ENCODE measurements at regions not wholly inside any gene's neighbourhood (a gene's known extent, or its start where the extent isn't known, plus 50 kb on each side); places are given as distances from the start of the nearest gene placed in this dataset.
"Not testable (repeated sequence)": the region's sequence is repeated elsewhere in the genome, so short reads cannot be mapped to it uniquely, and the experiment has no call there.

- H2BK120ac ChIP-seq (ENCODE audit: low read depth, low read length), result no peak overlapping the region
- H4K5ac ChIP-seq (ENCODE audit: low read length), result no peak overlapping the region
- no peak overlapping the region for H3K18ac ChIP-seq (ENCODE audit: low read length)
- no peak overlapping the region for H2BK5ac ChIP-seq (ENCODE audit: low read length)
- no peak overlapping the region for H3K4ac ChIP-seq (ENCODE audit: low read depth, low read length)
- H3K9ac ChIP-seq (ENCODE audit: low read length), result no peak overlapping the region
- H3K27me3 ChIP-seq (ENCODE audit: insufficient read depth, low read length, poor library complexity), result no peaks in the 10 kb centered on the region
- H3K4me1 ChIP-seq (ENCODE audit: control insufficient read depth, low read depth, low read length), result no peaks in the 10 kb centered on the region
- no peak for DNase-seq
- H3K4me2 ChIP-seq (ENCODE audit: low read length), result no peak overlapping the region
- no peak overlapping the region for H3K4me3 ChIP-seq (ENCODE audit: low read length)
- H3K23ac ChIP-seq (ENCODE audit: low read length), result no peak overlapping the region
- no CpG with 5 or more reads among the region's 2 CpGs for WGBS (ENCODE audit: extremely low coverage, insufficient coverage, low lambda C conversion rate)
- H3K79me1 ChIP-seq (ENCODE audit: low read length), result no peaks in the 10 kb centered on the region
- no peak overlapping the region for H2AK5ac ChIP-seq (ENCODE audit: low read length)
- no peaks in the 10 kb centered on the region for H3K79me2 ChIP-seq (ENCODE audit: control insufficient read depth, insufficient read depth, low read length)
- no peaks in the 10 kb centered on the region for H3K36me3 ChIP-seq (ENCODE audit: control insufficient read depth, insufficient read depth, low read length)
- H3K27ac ChIP-seq (ENCODE audit: low read depth, low read length), result no peak overlapping the region
- no peak overlapping the region for H2BK15ac ChIP-seq (replicated peaks; ENCODE audit: low read depth)
- H4K8ac ChIP-seq (ENCODE audit: low read depth, low read length), result no peak overlapping the region
- no peak overlapping the region for H3K56ac ChIP-seq (ENCODE audit: low read length)
These were observed 743.8 kb downstream of the SLC4A3 start for GRCh38 chr2:220371211-220371610.

GRCh38 chr2:220373878-220374277 is 746.4 kb downstream of the SLC4A3 start:
- DNase-seq, result no peak
- no peak overlapping the region for H2BK5ac ChIP-seq (ENCODE audit: low read length)
- H3K27ac ChIP-seq (ENCODE audit: low read depth, low read length), result no peak overlapping the region
- H3K4me1 ChIP-seq (ENCODE audit: control insufficient read depth, low read depth, low read length), result no peaks in the 10 kb centered on the region
- H3K27me3 ChIP-seq (ENCODE audit: insufficient read depth, low read length, poor library complexity), result no peaks in the 10 kb centered on the region
- H3K36me3 ChIP-seq (ENCODE audit: control insufficient read depth, insufficient read depth, low read length), result no peaks in the 10 kb centered on the region
- no peak overlapping the region for H3K4me2 ChIP-seq (ENCODE audit: low read length)
- H4K8ac ChIP-seq (ENCODE audit: low read depth, low read length), result no peak overlapping the region
- no peak overlapping the region for H2BK15ac ChIP-seq (replicated peaks; ENCODE audit: low read depth)
- WGBS (ENCODE audit: extremely low coverage, insufficient coverage, low lambda C conversion rate), result no CpG with 5 or more reads among the region's 2 CpGs
- H3K18ac ChIP-seq (ENCODE audit: low read length), result no peak overlapping the region
- H2BK120ac ChIP-seq (ENCODE audit: low read depth, low read length), result no peak overlapping the region
- no peaks in the 10 kb centered on the region for H3K79me1 ChIP-seq (ENCODE audit: low read length)
- no peak overlapping the region for H3K4me3 ChIP-seq (ENCODE audit: low read length)
- no peak overlapping the region for H3K4ac ChIP-seq (ENCODE audit: low read depth, low read length)
- H3K23ac ChIP-seq (ENCODE audit: low read length), result no peak overlapping the region
- H3K9ac ChIP-seq (ENCODE audit: low read length), result no peak overlapping the region
- H3K56ac ChIP-seq (ENCODE audit: low read length), result no peak overlapping the region
- no peak overlapping the region for H4K5ac ChIP-seq (ENCODE audit: low read length)
- H3K79me2 ChIP-seq (ENCODE audit: control insufficient read depth, insufficient read depth, low read length), result no peaks in the 10 kb centered on the region
- no peak overlapping the region for H2AK5ac ChIP-seq (ENCODE audit: low read length)

- Histone ChIP-seq H4K8ac (ENCODE audit: low read depth, low read length) (no peak overlapping the region), H3K27ac (ENCODE audit: low read depth, low read length) (no peak overlapping the region), H3K56ac (ENCODE audit: low read length) (no peak overlapping the region), H2BK120ac (ENCODE audit: low read depth, low read length) (no peak overlapping the region), H3K23ac (ENCODE audit: low read length) (no peak overlapping the region), H2AK5ac (ENCODE audit: low read length) (no peak overlapping the region), H2BK15ac (replicated peaks; ENCODE audit: low read depth) (no peak overlapping the region), H3K79me2 (ENCODE audit: control insufficient read depth, insufficient read depth, low read length) (no peaks in the 10 kb centered on the region), H3K18ac (ENCODE audit: low read length) (no peak overlapping the region), H3K79me1 (ENCODE audit: low read length) (no peaks in the 10 kb centered on the region), H3K4me2 (ENCODE audit: low read length) (no peak overlapping the region), H3K4ac (ENCODE audit: low read depth, low read length) (no peak overlapping the region), H3K4me3 (ENCODE audit: low read length) (no peak overlapping the region), H4K5ac (ENCODE audit: low read length) (no peak overlapping the region), H3K4me1 (ENCODE audit: control insufficient read depth, low read depth, low read length) (no peaks in the 10 kb centered on the region), H3K27me3 (ENCODE audit: insufficient read depth, low read length, poor library complexity) (no peaks in the 10 kb centered on the region), H3K36me3 (ENCODE audit: control insufficient read depth, insufficient read depth, low read length) (no peaks in the 10 kb centered on the region), H3K9ac (ENCODE audit: low read length) (no peak overlapping the region), H2BK5ac (ENCODE audit: low read length) (no peak overlapping the region)
- DNase-seq, result no peak
- WGBS (ENCODE audit: extremely low coverage, insufficient coverage, low lambda C conversion rate), result no CpG with 5 or more reads among the region's 2 CpGs
These were observed 746.9 kb downstream of the SLC4A3 start for GRCh38 chr2:220374282-220374681.

GRCh38 chr2:220377482-220378155 is 750.2 kb downstream of the SLC4A3 start:
- no peak overlapping the region for H2BK5ac ChIP-seq (ENCODE audit: low read length)
- H4K8ac ChIP-seq (ENCODE audit: low read depth, low read length), result no peak overlapping the region
- no peak overlapping the region for H2AK5ac ChIP-seq (ENCODE audit: low read length)
- no peaks in the 10 kb centered on the region for H3K36me3 ChIP-seq (ENCODE audit: control insufficient read depth, insufficient read depth, low read length)
- H3K79me1 ChIP-seq (ENCODE audit: low read length), result no peaks in the 10 kb centered on the region
- no peak overlapping the region for H3K18ac ChIP-seq (ENCODE audit: low read length)
- H3K4me3 ChIP-seq (ENCODE audit: low read length), result no peak overlapping the region
- H3K79me2 ChIP-seq (ENCODE audit: control insufficient read depth, insufficient read depth, low read length), result no peaks in the 10 kb centered on the region
- H4K5ac ChIP-seq (ENCODE audit: low read length), result no peak overlapping the region
- DNase-seq, result no peak
- no peak overlapping the region for H2BK120ac ChIP-seq (ENCODE audit: low read depth, low read length)
- no peak overlapping the region for H3K4ac ChIP-seq (ENCODE audit: low read depth, low read length)
- no CpG with 5 or more reads among the region's 2 CpGs for WGBS (ENCODE audit: extremely low coverage, insufficient coverage, low lambda C conversion rate)
- H3K4me1 ChIP-seq (ENCODE audit: control insufficient read depth, low read depth, low read length), result no peaks in the 10 kb centered on the region
- H3K56ac ChIP-seq (ENCODE audit: low read length), result no peak overlapping the region
- H3K27ac ChIP-seq (ENCODE audit: low read depth, low read length), result no peak overlapping the region
- H2BK15ac ChIP-seq (replicated peaks; ENCODE audit: low read depth), result no peak overlapping the region
- no peak overlapping the region for H3K23ac ChIP-seq (ENCODE audit: low read length)
- H3K9ac ChIP-seq (ENCODE audit: low read length), result no peak overlapping the region
- H3K4me2 ChIP-seq (ENCODE audit: low read length), result no peak overlapping the region
- H3K27me3 ChIP-seq (ENCODE audit: insufficient read depth, low read length, poor library complexity), result no peaks in the 10 kb centered on the region

- H4K5ac ChIP-seq (ENCODE audit: low read length); H3K4me3 ChIP-seq (ENCODE audit: low read length); H3K79me2 ChIP-seq (ENCODE audit: control insufficient read depth, insufficient read depth, low read length); H3K4me1 ChIP-seq (ENCODE audit: control insufficient read depth, low read depth, low read length); H3K56ac ChIP-seq (ENCODE audit: low read length); H3K79me1 ChIP-seq (ENCODE audit: low read length); H3K27ac ChIP-seq (ENCODE audit: low read depth, low read length); H2BK15ac ChIP-seq (replicated peaks; ENCODE audit: low read depth); DNase-seq; H3K4me2 ChIP-seq (ENCODE audit: low read length); H3K9ac ChIP-seq (ENCODE audit: low read length); H4K8ac ChIP-seq (ENCODE audit: low read depth, low read length); H2AK5ac ChIP-seq (ENCODE audit: low read length); H3K18ac ChIP-seq (ENCODE audit: low read length); H3K23ac ChIP-seq (ENCODE audit: low read length); H3K4ac ChIP-seq (ENCODE audit: low read depth, low read length); H3K27me3 ChIP-seq (ENCODE audit: insufficient read depth, low read length, poor library complexity); H2BK120ac ChIP-seq (ENCODE audit: low read depth, low read length); H3K36me3 ChIP-seq (ENCODE audit: control insufficient read depth, insufficient read depth, low read length); H2BK5ac ChIP-seq (ENCODE audit: low read length): not testable (repeated sequence)
- no CpG with 5 or more reads among the region's 8 CpGs for WGBS (ENCODE audit: extremely low coverage, insufficient coverage, low lambda C conversion rate)
These were observed 760.3 kb downstream of the SLC4A3 start for GRCh38 chr2:220387758-220388157.

- no peak overlapping the region for H2AK5ac ChIP-seq (ENCODE audit: low read length)
- H3K56ac ChIP-seq (ENCODE audit: low read length), result no peak overlapping the region
- no peak for DNase-seq
- no peak overlapping the region for H2BK120ac ChIP-seq (ENCODE audit: low read depth, low read length)
- H3K4me2 ChIP-seq (ENCODE audit: low read length), result no peak overlapping the region
- WGBS (ENCODE audit: extremely low coverage, insufficient coverage, low lambda C conversion rate), result no CpG with 5 or more reads among the region's 2 CpGs
- no peak overlapping the region for H3K4me3 ChIP-seq (ENCODE audit: low read length)
- H3K27me3 ChIP-seq (ENCODE audit: insufficient read depth, low read length, poor library complexity), result no peaks in the 10 kb centered on the region
- no peaks in the 10 kb centered on the region for H3K79me1 ChIP-seq (ENCODE audit: low read length)
- no peak overlapping the region for H2BK15ac ChIP-seq (replicated peaks; ENCODE audit: low read depth)
- no peaks in the 10 kb centered on the region for H3K4me1 ChIP-seq (ENCODE audit: control insufficient read depth, low read depth, low read length)
- H2BK5ac ChIP-seq (ENCODE audit: low read length), result no peak overlapping the region
- H3K27ac ChIP-seq (ENCODE audit: low read depth, low read length), result no peak overlapping the region
- H3K4ac ChIP-seq (ENCODE audit: low read depth, low read length), result no peak overlapping the region
- H3K9ac ChIP-seq (ENCODE audit: low read length), result no peak overlapping the region
- H3K23ac ChIP-seq (ENCODE audit: low read length), result no peak overlapping the region
- no peaks in the 10 kb centered on the region for H3K79me2 ChIP-seq (ENCODE audit: control insufficient read depth, insufficient read depth, low read length)
- no peak overlapping the region for H4K5ac ChIP-seq (ENCODE audit: low read length)
- H3K18ac ChIP-seq (ENCODE audit: low read length), result no peak overlapping the region
- no peak overlapping the region for H4K8ac ChIP-seq (ENCODE audit: low read depth, low read length)
- no peaks in the 10 kb centered on the region for H3K36me3 ChIP-seq (ENCODE audit: control insufficient read depth, insufficient read depth, low read length)
These were observed 766.3 kb downstream of the SLC4A3 start for GRCh38 chr2:220393711-220394110.

All from mesendoderm (in vitro differentiated cells).